Adrenal gland (tissue), 9 donors: ENCODE measurements at regions not wholly inside any gene's neighbourhood (a gene's known extent, or its start where the extent isn't known, plus 50 kb on each side); places are given as distances from the start of the nearest gene placed in this dataset.

Experiments
- DNase-seq, 7 donors: peaks; one replicate each; pipeline ENCODE4 v3.0.0-alpha.2; 2019 to 2020
- H3K27ac ChIP-seq, 5 donors: fragments of 200-600 bp; sonication (generic) in 4 of 5; 1 replicate in 3 of 5; 2 replicates in 2 of 5; pipeline versions ENCODE4 v1.5.1 to v1.8.0; 2016 to 2020; ENCODE audit warnings: mild to moderate bottlenecking in 1 of 5
- H3K27me3 ChIP-seq: fragments of 200-600 bp; 2 replicates; pipeline ENCODE4 v1.8.0; 2021
- H3K36me3 ChIP-seq, 2 donors: fragments of 200-600 bp; replicated peaks in 1 of 2; 1 replicate in 1 of 2; 2 replicates in 1 of 2; pipeline versions ENCODE4 v1.5.1 to v1.8.0; 2018 to 2022
- H3K4me1 ChIP-seq, 2 donors: fragments of 200-600 bp; replicated peaks in 1 of 2; 1 replicate in 1 of 2; 2 replicates in 1 of 2; pipeline versions ENCODE4 v1.5.1 to v1.8.0; 2018 to 2021
- H3K4me3 ChIP-seq, 4 donors: fragments of 200-600 bp; sonication (generic) in 3 of 4; one replicate each; pipeline ENCODE4 v1.5.1; 2016 to 2018
- H3K9me3 ChIP-seq, 3 donors: fragments of 200-600 bp; sonication (generic) in 1 of 3; replicated peaks in 1 of 3; 1 replicate in 2 of 3; 2 replicates in 1 of 3; pipeline versions ENCODE4 v1.5.1 to v1.8.0; 2016 to 2021
- POLR2A ChIP-seq, 2 donors: fragments of 450-650 bp; IDR thresholded peaks; one replicate each; pipeline ENCODE4 v1.6.1; 2017; ENCODE audit warnings: antibody characterized with exemption in 2 of 2, mild to moderate bottlenecking in 2 of 2, moderate library complexity in 1 of 2
- WGBS, 4 donors: extraction: QIAGEN DNeasy Blood & Tissue Kit in 2 of 4; methylation state at CpG; one replicate each; pipeline versions ENCODE4 v1.1.5 to v1.1.7; 2013 to 2017; 5-methylcytosine and 5-hydroxymethylcytosine counted together
- intact Hi-C, 2 donors: fragments of 100-400 bp; cut with DNase I; formaldehyde crosslinking; loops; one replicate each; pipeline versions ENCODE4 v1.14.1 to v1.15.0; 2022 to 2023
- TF ChIP-seq, protein P1 (sequence below), 6 experiments: fragments of 450-650 bp in 4 of 6; fragments of 200-600 bp in 2 of 6; sonication (generic) in 1 of 6; IDR thresholded peaks; 1 replicate in 5 of 6; 2 replicates in 1 of 6; pipeline versions ENCODE4 v1.5.1 to v1.8.0; 2016 to 2021; ENCODE audit warnings: antibody characterized with exemption in 6 of 6, mild to moderate bottlenecking in 2 of 6, moderate library complexity in 1 of 6
- donor health status: healthy with polysubstance abuse.
- donor health status: Bipolar disorder and iron deficiency.
- donor health status: DM: yes; HTN: yes; CAD: no.
- donor health status: DM: no; HTN: no; CAD: no.
- donor health status: DM: no; HTN: no; CAD: no.

- H3K27ac ChIP-seq: no peak overlapping the region
- H3K36me3 ChIP-seq: no peaks in the 10 kb centered on the region
- H3K9me3 ChIP-seq: no peaks in the 10 kb centered on the region
- WGBS, 4 donors: 66 to 71% (median 69%) methylated on average over 2 of the region's 2 CpGs
- no peak for DNase-seq
- no peaks in the 10 kb centered on the region for H3K4me1 ChIP-seq
- TF ChIP-seq, protein P1, sequence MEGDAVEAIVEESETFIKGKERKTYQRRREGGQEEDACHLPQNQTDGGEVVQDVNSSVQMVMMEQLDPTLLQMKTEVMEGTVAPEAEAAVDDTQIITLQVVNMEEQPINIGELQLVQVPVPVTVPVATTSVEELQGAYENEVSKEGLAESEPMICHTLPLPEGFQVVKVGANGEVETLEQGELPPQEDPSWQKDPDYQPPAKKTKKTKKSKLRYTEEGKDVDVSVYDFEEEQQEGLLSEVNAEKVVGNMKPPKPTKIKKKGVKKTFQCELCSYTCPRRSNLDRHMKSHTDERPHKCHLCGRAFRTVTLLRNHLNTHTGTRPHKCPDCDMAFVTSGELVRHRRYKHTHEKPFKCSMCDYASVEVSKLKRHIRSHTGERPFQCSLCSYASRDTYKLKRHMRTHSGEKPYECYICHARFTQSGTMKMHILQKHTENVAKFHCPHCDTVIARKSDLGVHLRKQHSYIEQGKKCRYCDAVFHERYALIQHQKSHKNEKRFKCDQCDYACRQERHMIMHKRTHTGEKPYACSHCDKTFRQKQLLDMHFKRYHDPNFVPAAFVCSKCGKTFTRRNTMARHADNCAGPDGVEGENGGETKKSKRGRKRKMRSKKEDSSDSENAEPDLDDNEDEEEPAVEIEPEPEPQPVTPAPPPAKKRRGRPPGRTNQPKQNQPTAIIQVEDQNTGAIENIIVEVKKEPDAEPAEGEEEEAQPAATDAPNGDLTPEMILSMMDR (IDR thresholded peaks at IDR 0.05): no peak
- no peak for TF ChIP-seq POLR2A (IDR thresholded peaks at IDR 0.05)
- intact Hi-C loops: no loop called here
- no peak overlapping the region for H3K4me3 ChIP-seq
- H3K27me3 ChIP-seq: no peaks in the 10 kb centered on the region
These were observed 182.4 kb upstream of the TOM1L1 start for GRCh38 chr17:54718286-54718685.

DNA sequence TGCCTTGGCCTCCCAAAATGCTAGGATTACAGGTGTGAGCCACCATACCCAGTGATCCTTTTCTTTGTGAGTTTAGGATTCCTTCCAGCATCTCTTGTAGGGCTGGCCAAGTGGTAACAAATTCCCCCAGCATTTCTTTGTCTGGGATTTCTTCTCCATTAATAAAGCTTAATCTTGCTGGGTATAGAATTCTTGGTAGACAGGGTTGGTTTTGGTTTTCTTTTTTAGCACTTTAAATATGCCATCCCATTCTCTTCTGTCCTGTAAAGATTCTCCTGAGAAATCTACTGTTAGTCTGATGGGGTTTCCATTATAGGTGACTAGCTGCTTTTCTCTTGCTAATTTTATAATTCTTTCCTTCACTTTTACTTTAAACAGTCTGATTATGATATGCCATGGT, 173.0 kb upstream of the TOM1L1 start:
- no peaks in the 10 kb centered on the region for H3K4me1 ChIP-seq
- H3K27me3 ChIP-seq: no peaks in the 10 kb centered on the region
- DNase-seq: no peak
- no peaks in the 10 kb centered on the region for H3K36me3 ChIP-seq
- intact Hi-C loops: no loop called here
- H3K4me3 ChIP-seq: no peak overlapping the region
- no peak for TF ChIP-seq POLR2A (IDR thresholded peaks at IDR 0.05)
- TF ChIP-seq, protein P1 (IDR thresholded peaks at IDR 0.05): no peak
- no peak overlapping the region for H3K27ac ChIP-seq
- no peaks in the 10 kb centered on the region for H3K9me3 ChIP-seq

GRCh38 chr17:54736573-54736972, 164.1 kb upstream of the TOM1L1 start:
- TF ChIP-seq, protein P1 (IDR thresholded peaks at IDR 0.05): no peak
- TF ChIP-seq POLR2A (IDR thresholded peaks at IDR 0.05): no peak
- Histone ChIP-seq H3K9me3 (no peaks in the 10 kb centered on the region), H3K36me3 (no peaks in the 10 kb centered on the region), H3K27me3 (no peaks in the 10 kb centered on the region), H3K4me1 (no peaks in the 10 kb centered on the region), H3K27ac (no peak overlapping the region), H3K4me3 (no peak overlapping the region)
- intact Hi-C loops: no loop called here
- no peak for DNase-seq

- Histone ChIP-seq H3K36me3 (no peaks in the 10 kb centered on the region), H3K9me3 (no peaks in the 10 kb centered on the region), H3K27ac (no peak overlapping the region), H3K4me3 (no peak overlapping the region), H3K27me3 (no peaks in the 10 kb centered on the region), H3K4me1 (no peaks in the 10 kb centered on the region)
- TF ChIP-seq, protein P1 (IDR thresholded peaks at IDR 0.05): no peak
- TF ChIP-seq POLR2A (IDR thresholded peaks at IDR 0.05): no peak
- no peak for DNase-seq
- intact Hi-C loops: no loop called here
- WGBS, 4 donors: 70 to 77% (median 75%) methylated on average over 1 of the region's 1 CpG
These were observed 162.2 kb upstream of the TOM1L1 start for GRCh38 chr17:54738496-54738895.
